ENCODE measurements at regions not wholly inside any gene's neighbourhood (a gene's known extent, or its start where the extent isn't known, plus 50 kb on each side); places are given as distances from the start of the nearest gene placed in this dataset.

DNA sequence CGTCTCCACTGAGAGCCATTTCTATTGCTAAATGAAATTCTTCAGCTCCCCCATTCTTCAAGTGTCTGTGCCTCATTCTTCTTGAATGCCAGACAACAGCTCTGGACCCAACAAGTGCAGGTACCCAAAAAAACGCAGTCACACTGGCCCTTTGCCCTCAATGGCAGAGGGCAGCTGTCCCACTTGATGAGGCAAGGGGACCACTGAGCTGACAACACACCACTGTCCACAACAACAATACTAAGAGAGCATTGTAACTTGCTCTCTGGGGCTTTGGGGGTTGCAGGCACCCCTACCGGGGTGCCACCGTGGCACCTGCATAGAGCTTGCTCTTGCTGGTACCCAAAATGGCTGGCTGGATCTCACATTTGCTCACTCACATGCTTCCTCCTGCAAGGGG, 827.0 kb upstream of the DDX18 start:
- TF ChIP-seq EZH2 (IDR thresholded peaks at IDR 0.05; ENCODE audit: insufficient read depth, poor library complexity, severe bottlenecking) (no peak), EZH2phosphoT487 (IDR thresholded peaks at IDR 0.05; ENCODE audit: insufficient read depth, low read depth) (no peak)
